IPS-18a (cell line): ENCODE measurements at regions not wholly inside any gene's neighbourhood (a gene's known extent, or its start where the extent isn't known, plus 50 kb on each side); places are given as distances from the start of the nearest gene placed in this dataset.

Experiments
- H3K27ac ChIP-seq: one replicate; pipeline ENCODE4 v1.5.1; 2013; ENCODE audit warnings: low read length
- H3K27me3 ChIP-seq: one replicate; pipeline ENCODE4 v1.6.1; 2013; ENCODE audit warnings: mild to moderate bottlenecking, low read length; ENCODE audit not compliant: control insufficient read depth, insufficient read depth
- H3K36me3 ChIP-seq: one replicate; pipeline ENCODE4 v1.6.1; 2013; ENCODE audit warnings: low read depth, low read length; ENCODE audit not compliant: control insufficient read depth
- H3K4me1 ChIP-seq: one replicate; pipeline ENCODE4 v1.6.1; 2013; ENCODE audit warnings: low read depth, low read length; ENCODE audit not compliant: control insufficient read depth
- H3K4me3 ChIP-seq: one replicate; pipeline ENCODE4 v1.5.1; 2013; ENCODE audit warnings: low read length
- H3K9ac ChIP-seq: one replicate; pipeline ENCODE4 v1.6.1; 2013; ENCODE audit warnings: mild to moderate bottlenecking, low read length, moderate library complexity
- H3K9me3 ChIP-seq: one replicate; pipeline ENCODE4 v1.6.1; 2013; ENCODE audit warnings: low read depth, low read length; ENCODE audit not compliant: control insufficient read depth

DNA sequence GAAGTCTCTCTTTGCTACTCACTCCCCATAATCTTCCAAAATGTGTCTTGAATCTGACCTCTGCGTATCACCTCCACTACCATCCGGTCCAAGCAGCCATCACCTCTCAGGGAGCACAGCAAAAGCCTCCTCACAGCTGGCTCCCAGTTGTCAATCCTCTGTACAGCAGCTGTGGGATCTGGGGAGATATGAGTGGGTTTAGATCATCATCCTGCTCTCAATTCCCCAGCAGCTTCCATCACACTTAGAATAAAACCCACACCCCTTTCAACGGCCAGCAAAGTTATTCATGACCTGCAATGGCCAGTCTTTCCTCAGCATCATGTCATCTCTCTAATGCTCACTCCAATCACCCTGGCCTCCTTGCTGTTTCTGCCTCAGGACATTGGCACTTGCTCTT lies 261.6 kb downstream of the PAX3 start:
- Histone ChIP-seq H3K27ac (no peak overlapping the region), H3K36me3 (no peaks in the 10 kb centered on the region), H3K9me3 (no peaks in the 10 kb centered on the region), H3K9ac (no peak overlapping the region), H3K4me3 (no peak overlapping the region), H3K4me1 (no peaks in the 10 kb centered on the region), H3K27me3 (no peaks in the 10 kb centered on the region)

DNA sequence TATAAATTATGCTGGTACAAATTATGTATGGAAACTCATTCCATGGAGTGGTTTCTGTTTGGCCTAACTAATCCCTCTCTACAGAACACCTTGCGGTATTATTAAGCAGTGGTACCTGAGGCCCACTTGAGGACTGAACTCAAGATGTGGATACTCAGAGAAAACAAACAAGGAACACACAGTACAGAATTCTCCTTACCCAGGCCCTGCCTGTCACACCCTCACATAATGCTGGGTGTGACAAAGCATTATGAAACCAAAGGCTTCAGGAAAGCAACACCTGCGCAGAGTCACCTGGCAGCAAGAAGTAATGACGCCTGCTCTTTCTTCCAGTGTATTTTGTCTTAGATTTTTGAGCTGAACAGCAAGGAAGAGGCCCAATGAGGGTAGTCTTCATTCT lies 264.7 kb downstream of the PAX3 start:
- H3K4me1 ChIP-seq: no peaks in the 10 kb centered on the region
- H3K27ac ChIP-seq: no peak overlapping the region
- no peak overlapping the region for H3K4me3 ChIP-seq
- no peaks in the 10 kb centered on the region for H3K9me3 ChIP-seq
- no peaks in the 10 kb centered on the region for H3K36me3 ChIP-seq
- H3K27me3 ChIP-seq: no peaks in the 10 kb centered on the region
- no peak overlapping the region for H3K9ac ChIP-seq

GRCh38 chr2:222033541-222033940 lies 265.3 kb downstream of the PAX3 start:
- H3K27me3 ChIP-seq: no peaks in the 10 kb centered on the region
- H3K36me3 ChIP-seq: no peaks in the 10 kb centered on the region

DNA sequence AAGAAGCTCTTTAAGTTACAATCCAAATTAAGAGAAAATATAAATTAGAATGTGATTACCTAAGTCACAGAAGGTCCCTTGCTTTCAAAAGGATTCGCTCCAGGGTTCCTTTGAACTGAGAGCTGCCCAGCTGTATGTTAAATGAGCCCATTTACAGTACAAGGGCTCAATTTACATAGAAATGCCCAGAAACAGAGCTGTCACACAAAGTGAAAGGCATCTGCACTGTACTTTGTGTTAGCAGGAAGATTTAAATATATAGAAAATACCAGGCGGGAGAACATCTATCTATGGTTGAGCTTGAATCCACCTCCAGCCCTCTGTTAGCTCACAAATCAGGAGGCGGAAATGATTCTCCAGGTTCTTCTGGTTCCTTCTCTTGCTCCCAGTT lies 272.9 kb downstream of the PAX3 start:
- peaks cover 13% of the 10 kb centered on the region for H3K4me1 ChIP-seq
- no peak overlapping the region for H3K27ac ChIP-seq
- H3K9me3 ChIP-seq: no peaks in the 10 kb centered on the region
- no peak overlapping the region for H3K9ac ChIP-seq
- H3K4me3 ChIP-seq: peak overlapping the region; percentile 49
- peaks cover 18% of the 10 kb centered on the region for H3K27me3 ChIP-seq
- H3K36me3 ChIP-seq: no peaks in the 10 kb centered on the region

More at GRCh38 chr2:222033541-222033940, 265.3 kb downstream of the PAX3 start:
- no peaks in the 10 kb centered on the region for H3K9me3 ChIP-seq
- no peak overlapping the region for H3K27ac ChIP-seq
- H3K9ac ChIP-seq: no peak overlapping the region
- no peak overlapping the region for H3K4me3 ChIP-seq
- no peaks in the 10 kb centered on the region for H3K4me1 ChIP-seq

GRCh38 chr2:222024932-222025880 lies 273.6 kb downstream of the PAX3 start:
- Histone ChIP-seq H3K4me3 (peak overlapping the region; percentile 49), H3K36me3 (no peaks in the 10 kb centered on the region), H3K27me3 (peaks cover 18% of the 10 kb centered on the region), H3K4me1 (peaks cover 13% of the 10 kb centered on the region), H3K27ac (no peak overlapping the region), H3K9ac (peak overlapping the region; percentile 34), H3K9me3 (no peaks in the 10 kb centered on the region)

DNA sequence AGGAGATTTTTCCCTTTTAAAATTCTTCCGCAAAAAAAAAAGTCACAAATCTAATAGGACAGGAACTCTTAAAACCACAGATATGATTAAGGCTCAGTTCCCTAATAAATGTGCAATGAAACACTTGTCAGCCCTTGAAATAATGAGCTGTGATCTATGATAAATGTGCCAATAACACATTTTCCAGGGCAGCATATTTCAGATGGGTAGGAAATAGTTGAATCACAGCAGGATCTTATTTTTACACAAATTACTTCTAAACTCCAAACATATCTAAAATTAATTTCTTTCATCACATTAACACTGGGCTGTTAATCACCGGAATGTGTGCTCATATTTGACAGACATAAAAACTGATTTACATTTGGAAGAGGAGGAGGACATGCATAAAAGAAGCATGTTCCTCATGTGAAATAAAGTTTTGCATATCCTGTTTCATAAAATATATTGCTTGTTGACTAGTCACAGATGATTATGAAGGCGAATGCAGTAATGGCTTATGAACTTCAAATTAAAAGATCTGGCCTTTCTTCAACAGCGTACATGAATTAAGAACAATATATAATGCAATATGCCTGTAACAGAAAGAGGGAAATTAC lies 281.4 kb downstream of the PAX3 start:
- H3K4me1 ChIP-seq: no peaks in the 10 kb centered on the region
- H3K27ac ChIP-seq: no peak overlapping the region
- H3K9me3 ChIP-seq: no peaks in the 10 kb centered on the region
- H3K9ac ChIP-seq: no peak overlapping the region
- no peaks in the 10 kb centered on the region for H3K27me3 ChIP-seq
- H3K36me3 ChIP-seq: no peaks in the 10 kb centered on the region
- H3K4me3 ChIP-seq: no peak overlapping the region

DNA sequence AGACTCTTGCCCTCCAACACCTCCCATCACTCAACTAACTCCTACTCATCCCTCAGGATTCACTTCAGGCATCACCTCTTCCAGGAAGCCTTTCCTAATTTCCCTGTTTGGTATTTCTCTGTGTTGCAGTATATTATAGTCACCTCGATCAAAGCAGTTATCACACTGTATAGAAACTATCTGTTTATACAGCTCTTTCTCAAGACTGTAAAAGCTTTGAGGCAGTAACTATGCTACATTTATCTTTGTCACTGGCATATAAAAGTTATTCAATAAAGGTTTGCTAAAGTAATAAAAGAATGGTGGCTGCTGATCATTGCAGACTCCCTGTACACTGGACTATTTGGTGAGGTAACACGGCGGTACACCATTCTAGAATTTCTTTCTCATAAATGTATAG lies 284.9 kb downstream of the PAX3 start:
- H3K36me3 ChIP-seq: no peaks in the 10 kb centered on the region
- H3K9me3 ChIP-seq: no peaks in the 10 kb centered on the region
- H3K27ac ChIP-seq: no peak overlapping the region
- H3K4me3 ChIP-seq: no peak overlapping the region
- H3K4me1 ChIP-seq: no peaks in the 10 kb centered on the region
- H3K27me3 ChIP-seq: no peaks in the 10 kb centered on the region
- no peak overlapping the region for H3K9ac ChIP-seq

DNA sequence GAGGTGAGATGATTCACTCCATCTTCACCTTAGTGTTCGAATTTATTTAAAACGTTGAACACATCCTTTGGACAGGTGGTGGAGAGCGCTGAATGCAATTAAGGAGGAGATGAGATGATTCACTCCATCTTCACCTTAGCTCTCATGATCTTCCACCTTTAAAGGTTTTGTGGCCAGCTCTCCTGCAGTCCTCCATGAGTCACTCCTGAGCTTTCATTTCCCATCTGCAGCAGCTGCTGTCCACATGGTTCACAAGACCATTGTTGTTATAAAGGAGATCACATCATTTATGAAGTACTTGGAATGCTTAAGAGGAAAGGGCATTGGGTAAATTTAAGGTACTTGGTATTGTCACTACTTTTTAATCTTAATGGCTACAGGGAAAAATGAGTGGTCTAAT lies 298.5 kb downstream of the PAX3 start:
- no peak overlapping the region for H3K4me3 ChIP-seq

DNA sequence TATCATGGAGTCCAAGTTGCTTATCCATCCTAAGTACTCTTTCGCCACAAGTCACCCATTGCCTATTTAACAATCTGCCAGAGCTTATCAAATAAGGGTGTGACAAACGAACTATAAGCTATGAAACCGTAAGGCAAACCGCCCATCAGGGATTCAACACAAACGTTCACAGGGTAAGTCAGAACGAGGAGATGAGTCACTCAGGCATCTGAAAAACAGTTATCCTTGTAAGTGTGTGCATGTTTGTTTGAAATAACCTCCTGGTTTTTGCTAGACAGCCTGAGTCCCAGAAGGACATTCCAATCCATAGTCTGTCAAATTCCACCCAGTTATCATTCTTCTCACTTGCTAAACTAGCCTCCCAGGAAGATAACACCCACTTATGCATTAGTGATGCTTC lies 299.1 kb downstream of the PAX3 start:
- no peak overlapping the region for H3K4me3 ChIP-seq
- no peaks in the 10 kb centered on the region for H3K4me1 ChIP-seq
- H3K9ac ChIP-seq: no peak overlapping the region
- no peaks in the 10 kb centered on the region for H3K36me3 ChIP-seq
- no peaks in the 10 kb centered on the region for H3K27me3 ChIP-seq
- no peaks in the 10 kb centered on the region for H3K9me3 ChIP-seq
- no peak overlapping the region for H3K27ac ChIP-seq

More for the DNA sequence above, 298.5 kb downstream of the PAX3 start:
- no peaks in the 10 kb centered on the region for H3K36me3 ChIP-seq
- H3K27me3 ChIP-seq: no peaks in the 10 kb centered on the region
- H3K4me1 ChIP-seq: no peaks in the 10 kb centered on the region
- no peaks in the 10 kb centered on the region for H3K9me3 ChIP-seq
- H3K9ac ChIP-seq: no peak overlapping the region
- no peak overlapping the region for H3K27ac ChIP-seq

DNA sequence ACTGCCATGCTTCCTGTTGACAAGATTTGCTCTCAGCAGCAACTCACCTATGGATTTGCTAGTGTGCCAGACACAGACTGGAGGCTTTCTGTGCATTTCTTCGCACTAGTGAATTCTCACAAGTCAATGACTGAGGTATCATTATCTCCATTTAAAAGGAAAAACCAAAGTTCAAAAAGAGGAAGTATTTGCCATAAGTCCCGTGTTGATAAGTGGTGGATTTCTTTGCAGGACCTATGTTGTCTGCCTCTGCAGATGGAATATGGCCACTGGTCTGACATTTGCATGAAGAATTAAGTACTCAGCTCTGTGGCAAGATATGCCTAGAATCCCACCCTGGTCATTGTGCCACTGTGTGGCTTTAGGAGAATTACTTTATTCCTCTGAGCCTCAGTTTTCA lies 299.6 kb downstream of the PAX3 start:
- Histone ChIP-seq H3K4me3 (no peak overlapping the region), H3K27me3 (no peaks in the 10 kb centered on the region), H3K4me1 (no peaks in the 10 kb centered on the region), H3K36me3 (no peaks in the 10 kb centered on the region), H3K9me3 (no peaks in the 10 kb centered on the region), H3K27ac (no peak overlapping the region), H3K9ac (no peak overlapping the region)

- no peak overlapping the region for H3K9ac ChIP-seq
- H3K9me3 ChIP-seq: no peaks in the 10 kb centered on the region
- H3K4me3 ChIP-seq: no peak overlapping the region
- no peaks in the 10 kb centered on the region for H3K27me3 ChIP-seq
- no peaks in the 10 kb centered on the region for H3K36me3 ChIP-seq
- no peak overlapping the region for H3K27ac ChIP-seq
- no peaks in the 10 kb centered on the region for H3K4me1 ChIP-seq
These were observed 301.1 kb downstream of the PAX3 start for GRCh38 chr2:221997683-221998082.

DNA sequence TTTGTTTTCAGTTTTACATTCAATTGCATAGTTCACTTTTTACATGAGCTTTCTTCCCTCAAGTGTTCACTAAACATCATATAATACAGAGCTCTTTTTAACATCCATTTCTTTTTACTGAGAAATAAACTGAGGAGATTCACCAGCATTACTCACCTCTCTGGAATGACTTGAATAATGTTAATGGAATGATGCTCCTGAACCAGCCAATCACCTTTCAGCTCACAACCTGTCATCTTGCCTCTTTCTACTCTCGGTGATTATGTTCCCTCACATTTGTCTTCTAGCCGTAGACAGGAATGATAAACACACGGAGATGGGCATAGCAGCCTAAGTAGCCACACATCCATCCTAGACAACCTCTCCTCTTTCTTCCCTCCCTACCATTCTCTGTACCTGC lies 301.7 kb downstream of the PAX3 start:
- Histone ChIP-seq H3K4me3 (no peak overlapping the region), H3K9me3 (no peaks in the 10 kb centered on the region), H3K27ac (no peak overlapping the region), H3K36me3 (no peaks in the 10 kb centered on the region), H3K27me3 (no peaks in the 10 kb centered on the region), H3K9ac (no peak overlapping the region), H3K4me1 (no peaks in the 10 kb centered on the region)
